HEK293 (cell line): ENCODE measurements at regions not wholly inside any gene's neighbourhood (a gene's known extent, or its start where the extent isn't known, plus 50 kb on each side); places are given as distances from the start of the nearest gene placed in this dataset.

Experiments used
- KLF7 ChIP-seq: fragments of 450-650 bp; formaldehyde crosslinking; IDR thresholded peaks from 2 replicates; pipeline ENCODE4 v1.5.1; 2016; ENCODE audit warnings: missing biosample characterization, missing genetic modification characterization, borderline replicate concordance
- KLF9 ChIP-seq: fragments of 450-650 bp; formaldehyde crosslinking; IDR thresholded peaks from 2 replicates; pipeline ENCODE4 v1.5.1; 2016; ENCODE audit warnings: missing biosample characterization, missing genetic modification characterization, low read depth
- YY1 ChIP-seq: fragments of 450-650 bp; formaldehyde crosslinking; IDR thresholded peaks from 2 replicates; pipeline ENCODE4 v1.5.1; 2018; ENCODE audit warnings: missing biosample characterization, missing genetic modification characterization
- ZBTB20 ChIP-seq: fragments of 450-650 bp; formaldehyde crosslinking; IDR thresholded peaks from 2 replicates; pipeline ENCODE4 v1.5.1; 2016; ENCODE audit warnings: missing biosample characterization, missing genetic modification characterization
- ZNF274 ChIP-seq, 2 experiments: fragments of 200-500 bp in 1 of 2; fragments of 450-650 bp in 1 of 2; sonication (Bioruptor generic) in 1 of 2; formaldehyde crosslinking in 1 of 2; IDR thresholded peaks; 2 replicates each; pipeline versions ENCODE4 v1.5.1 to v1.6.1; 2014 to 2016; ENCODE audit warnings: borderline replicate concordance in 1 of 2, inconsistent platforms in 1 of 2, low read length in 1 of 2, missing biosample characterization in 1 of 2, missing genetic modification characterization in 1 of 2
- ZNF510 ChIP-seq: fragments of 450-650 bp; formaldehyde crosslinking; IDR thresholded peaks from 2 replicates; pipeline ENCODE4 v1.5.1; 2018; ENCODE audit warnings: mild to moderate bottlenecking, missing genetic modification characterization, missing biosample characterization; ENCODE audit not compliant: insufficient replicate concordance
- ZNF785 ChIP-seq: fragments of 450-650 bp; formaldehyde crosslinking; IDR thresholded peaks from 2 replicates; pipeline ENCODE4 v1.5.1; 2016; ENCODE audit warnings: missing biosample characterization, missing genetic modification characterization
- TF ChIP-seq, protein P1 (sequence below): fragments of 450-650 bp; formaldehyde crosslinking; IDR thresholded peaks from 2 replicates; pipeline ENCODE4 v1.5.1; 2016; ENCODE audit warnings: missing biosample characterization, missing genetic modification characterization
- TF ChIP-seq, protein P2 (sequence below): fragments of 450-650 bp; formaldehyde crosslinking; IDR thresholded peaks from 2 replicates; pipeline ENCODE4 v1.5.1; 2016; ENCODE audit warnings: missing biosample characterization, missing genetic modification characterization

DNA sequence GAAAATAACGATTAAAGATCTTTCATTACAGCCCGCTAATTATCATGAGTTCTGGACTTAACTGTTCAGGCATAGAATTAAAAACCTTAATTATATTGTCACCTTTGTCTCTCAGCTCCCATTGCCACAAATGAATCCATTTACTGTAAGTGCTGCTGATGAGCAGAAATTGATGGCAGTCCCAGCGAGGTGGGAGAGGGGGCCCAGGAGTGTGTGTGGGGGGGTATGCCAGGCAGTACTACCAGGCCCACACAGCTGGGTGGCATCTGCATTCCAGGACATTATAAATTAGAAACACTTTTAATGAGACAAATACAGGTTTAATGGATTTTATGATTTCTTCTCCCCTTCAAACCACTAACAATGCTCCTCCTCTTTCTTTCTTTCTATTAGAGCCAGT lies 196.0 kb downstream of the MELK start:
- TF ChIP-seq, protein P1, sequence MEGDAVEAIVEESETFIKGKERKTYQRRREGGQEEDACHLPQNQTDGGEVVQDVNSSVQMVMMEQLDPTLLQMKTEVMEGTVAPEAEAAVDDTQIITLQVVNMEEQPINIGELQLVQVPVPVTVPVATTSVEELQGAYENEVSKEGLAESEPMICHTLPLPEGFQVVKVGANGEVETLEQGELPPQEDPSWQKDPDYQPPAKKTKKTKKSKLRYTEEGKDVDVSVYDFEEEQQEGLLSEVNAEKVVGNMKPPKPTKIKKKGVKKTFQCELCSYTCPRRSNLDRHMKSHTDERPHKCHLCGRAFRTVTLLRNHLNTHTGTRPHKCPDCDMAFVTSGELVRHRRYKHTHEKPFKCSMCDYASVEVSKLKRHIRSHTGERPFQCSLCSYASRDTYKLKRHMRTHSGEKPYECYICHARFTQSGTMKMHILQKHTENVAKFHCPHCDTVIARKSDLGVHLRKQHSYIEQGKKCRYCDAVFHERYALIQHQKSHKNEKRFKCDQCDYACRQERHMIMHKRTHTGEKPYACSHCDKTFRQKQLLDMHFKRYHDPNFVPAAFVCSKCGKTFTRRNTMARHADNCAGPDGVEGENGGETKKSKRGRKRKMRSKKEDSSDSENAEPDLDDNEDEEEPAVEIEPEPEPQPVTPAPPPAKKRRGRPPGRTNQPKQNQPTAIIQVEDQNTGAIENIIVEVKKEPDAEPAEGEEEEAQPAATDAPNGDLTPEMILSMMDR (tag by site-specific recombination), result no peak
- no peak for TF ChIP-seq KLF7 (tag by site-specific recombination)
- TF ChIP-seq YY1 (tag by site-specific recombination), result no peak
- TF ChIP-seq ZNF274 (IDR thresholded peaks at IDR 0.05; ENCODE audit: low read length), result no peak
- TF ChIP-seq ZNF274 (tag by site-specific recombination; IDR thresholded peaks at IDR 0.05; ENCODE audit: borderline replicate concordance), result no peak
- TF ChIP-seq ZBTB20 (tag by site-specific recombination), result no peak
- TF ChIP-seq ZNF785 (tag by site-specific recombination), result no peak
- TF ChIP-seq, protein P2, sequence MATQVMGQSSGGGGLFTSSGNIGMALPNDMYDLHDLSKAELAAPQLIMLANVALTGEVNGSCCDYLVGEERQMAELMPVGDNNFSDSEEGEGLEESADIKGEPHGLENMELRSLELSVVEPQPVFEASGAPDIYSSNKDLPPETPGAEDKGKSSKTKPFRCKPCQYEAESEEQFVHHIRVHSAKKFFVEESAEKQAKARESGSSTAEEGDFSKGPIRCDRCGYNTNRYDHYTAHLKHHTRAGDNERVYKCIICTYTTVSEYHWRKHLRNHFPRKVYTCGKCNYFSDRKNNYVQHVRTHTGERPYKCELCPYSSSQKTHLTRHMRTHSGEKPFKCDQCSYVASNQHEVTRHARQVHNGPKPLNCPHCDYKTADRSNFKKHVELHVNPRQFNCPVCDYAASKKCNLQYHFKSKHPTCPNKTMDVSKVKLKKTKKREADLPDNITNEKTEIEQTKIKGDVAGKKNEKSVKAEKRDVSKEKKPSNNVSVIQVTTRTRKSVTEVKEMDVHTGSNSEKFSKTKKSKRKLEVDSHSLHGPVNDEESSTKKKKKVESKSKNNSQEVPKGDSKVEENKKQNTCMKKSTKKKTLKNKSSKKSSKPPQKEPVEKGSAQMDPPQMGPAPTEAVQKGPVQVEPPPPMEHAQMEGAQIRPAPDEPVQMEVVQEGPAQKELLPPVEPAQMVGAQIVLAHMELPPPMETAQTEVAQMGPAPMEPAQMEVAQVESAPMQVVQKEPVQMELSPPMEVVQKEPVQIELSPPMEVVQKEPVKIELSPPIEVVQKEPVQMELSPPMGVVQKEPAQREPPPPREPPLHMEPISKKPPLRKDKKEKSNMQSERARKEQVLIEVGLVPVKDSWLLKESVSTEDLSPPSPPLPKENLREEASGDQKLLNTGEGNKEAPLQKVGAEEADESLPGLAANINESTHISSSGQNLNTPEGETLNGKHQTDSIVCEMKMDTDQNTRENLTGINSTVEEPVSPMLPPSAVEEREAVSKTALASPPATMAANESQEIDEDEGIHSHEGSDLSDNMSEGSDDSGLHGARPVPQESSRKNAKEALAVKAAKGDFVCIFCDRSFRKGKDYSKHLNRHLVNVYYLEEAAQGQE (tag by site-specific recombination), result no peak
- no peak for TF ChIP-seq ZNF510 (tag by site-specific recombination)
- TF ChIP-seq KLF9 (tag by site-specific recombination), result no peak
